Neural cell (in vitro differentiated cells): ENCODE measurements at regions not wholly inside any gene's neighbourhood (a gene's known extent, or its start where the extent isn't known, plus 50 kb on each side); places are given as distances from the start of the nearest gene placed in this dataset.

ENCODE experiments used
- EP300 ChIP-seq: fragments of 450-650 bp; conservative IDR thresholded peaks from 2 replicates; pipeline ENCODE4 v1.6.1; 2014; ENCODE audit warnings: antibody characterized with exemption, mild to moderate bottlenecking, moderate library complexity; ENCODE audit not compliant: poor library complexity, severe bottlenecking
- EZH2 ChIP-seq: fragments of 200-600, 300-800 bp; shearing (Covaris generic), sonication (generic); IDR thresholded peaks from 2 replicates; pipeline ENCODE4 v1.6.1; 2014; ENCODE audit warnings: antibody characterized with exemption, low read length, borderline replicate concordance, mild to moderate bottlenecking; ENCODE audit not compliant: insufficient read depth, poor library complexity, severe bottlenecking
- MXI1 ChIP-seq: fragments of 450-650 bp; conservative IDR thresholded peaks from 2 replicates; pipeline ENCODE4 v1.6.1; 2014; ENCODE audit warnings: antibody characterized with exemption, mild to moderate bottlenecking; ENCODE audit not compliant: poor library complexity, severe bottlenecking
- POLR2AphosphoS5 ChIP-seq: IDR thresholded peaks from 2 replicates; pipeline ENCODE4 v1.6.1; 2012
- RAD21 ChIP-seq: fragments of 450-650 bp; conservative IDR thresholded peaks from 2 replicates; pipeline ENCODE4 v1.6.1; 2014; ENCODE audit warnings: antibody characterized with exemption, mild to moderate bottlenecking, moderate library complexity
- SMC3 ChIP-seq: fragments of 450-650 bp; conservative IDR thresholded peaks from 2 replicates; pipeline ENCODE4 v1.6.1; 2014; ENCODE audit warnings: antibody characterized with exemption, mild to moderate bottlenecking, moderate library complexity; ENCODE audit not compliant: poor library complexity
- TAF1 ChIP-seq: IDR thresholded peaks from 2 replicates; pipeline ENCODE4 v1.6.1; 2012; ENCODE audit warnings: low read depth
- TF ChIP-seq, protein P1 (sequence below): fragments of 450-650 bp; IDR thresholded peaks from 2 replicates; pipeline ENCODE4 v1.5.1; 2014; ENCODE audit warnings: antibody characterized with exemption, mild to moderate bottlenecking, moderate library complexity; ENCODE audit not compliant: poor library complexity, severe bottlenecking
- TF ChIP-seq, protein P2 (sequence below): IDR thresholded peaks from 2 replicates; pipeline ENCODE4 v1.6.1; 2012; ENCODE audit warnings: borderline replicate concordance

DNA sequence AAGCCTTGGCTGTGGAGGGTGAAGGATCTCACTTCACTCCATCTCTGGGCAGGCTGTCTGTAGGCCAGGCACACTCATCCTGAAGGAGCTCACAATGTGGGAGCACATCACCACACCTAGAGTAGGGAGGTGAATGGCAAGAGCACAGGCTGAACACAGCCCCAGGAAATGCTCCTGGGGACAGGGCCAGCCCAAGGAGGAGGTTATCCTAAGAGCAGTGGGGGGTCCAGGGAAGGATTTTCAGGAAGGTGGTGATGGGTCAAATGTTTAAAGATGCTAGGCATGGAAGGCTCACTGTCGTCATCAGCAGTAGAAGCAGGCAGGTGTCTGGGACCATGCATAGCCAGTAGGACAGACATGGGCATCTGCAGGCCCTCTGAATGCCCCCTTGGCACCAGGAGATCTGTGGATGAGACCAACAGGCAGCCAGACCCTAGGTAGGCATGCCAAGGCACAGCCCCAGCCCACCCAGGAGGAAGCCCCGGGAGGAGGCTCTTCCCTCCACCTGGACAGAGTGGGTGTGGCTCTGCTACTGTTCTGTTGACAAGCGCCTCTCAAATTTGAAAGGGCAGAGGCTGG, 91.7 kb upstream of the RAB6C start:
- TF ChIP-seq, protein P1, sequence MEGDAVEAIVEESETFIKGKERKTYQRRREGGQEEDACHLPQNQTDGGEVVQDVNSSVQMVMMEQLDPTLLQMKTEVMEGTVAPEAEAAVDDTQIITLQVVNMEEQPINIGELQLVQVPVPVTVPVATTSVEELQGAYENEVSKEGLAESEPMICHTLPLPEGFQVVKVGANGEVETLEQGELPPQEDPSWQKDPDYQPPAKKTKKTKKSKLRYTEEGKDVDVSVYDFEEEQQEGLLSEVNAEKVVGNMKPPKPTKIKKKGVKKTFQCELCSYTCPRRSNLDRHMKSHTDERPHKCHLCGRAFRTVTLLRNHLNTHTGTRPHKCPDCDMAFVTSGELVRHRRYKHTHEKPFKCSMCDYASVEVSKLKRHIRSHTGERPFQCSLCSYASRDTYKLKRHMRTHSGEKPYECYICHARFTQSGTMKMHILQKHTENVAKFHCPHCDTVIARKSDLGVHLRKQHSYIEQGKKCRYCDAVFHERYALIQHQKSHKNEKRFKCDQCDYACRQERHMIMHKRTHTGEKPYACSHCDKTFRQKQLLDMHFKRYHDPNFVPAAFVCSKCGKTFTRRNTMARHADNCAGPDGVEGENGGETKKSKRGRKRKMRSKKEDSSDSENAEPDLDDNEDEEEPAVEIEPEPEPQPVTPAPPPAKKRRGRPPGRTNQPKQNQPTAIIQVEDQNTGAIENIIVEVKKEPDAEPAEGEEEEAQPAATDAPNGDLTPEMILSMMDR = no peak
- TF ChIP-seq POLR2AphosphoS5 (no peak), MXI1 (no peak), SMC3 (no peak), RAD21 (no peak), EP300 (no peak), EZH2 (no peak), TAF1 (no peak)
- TF ChIP-seq, protein P2, sequence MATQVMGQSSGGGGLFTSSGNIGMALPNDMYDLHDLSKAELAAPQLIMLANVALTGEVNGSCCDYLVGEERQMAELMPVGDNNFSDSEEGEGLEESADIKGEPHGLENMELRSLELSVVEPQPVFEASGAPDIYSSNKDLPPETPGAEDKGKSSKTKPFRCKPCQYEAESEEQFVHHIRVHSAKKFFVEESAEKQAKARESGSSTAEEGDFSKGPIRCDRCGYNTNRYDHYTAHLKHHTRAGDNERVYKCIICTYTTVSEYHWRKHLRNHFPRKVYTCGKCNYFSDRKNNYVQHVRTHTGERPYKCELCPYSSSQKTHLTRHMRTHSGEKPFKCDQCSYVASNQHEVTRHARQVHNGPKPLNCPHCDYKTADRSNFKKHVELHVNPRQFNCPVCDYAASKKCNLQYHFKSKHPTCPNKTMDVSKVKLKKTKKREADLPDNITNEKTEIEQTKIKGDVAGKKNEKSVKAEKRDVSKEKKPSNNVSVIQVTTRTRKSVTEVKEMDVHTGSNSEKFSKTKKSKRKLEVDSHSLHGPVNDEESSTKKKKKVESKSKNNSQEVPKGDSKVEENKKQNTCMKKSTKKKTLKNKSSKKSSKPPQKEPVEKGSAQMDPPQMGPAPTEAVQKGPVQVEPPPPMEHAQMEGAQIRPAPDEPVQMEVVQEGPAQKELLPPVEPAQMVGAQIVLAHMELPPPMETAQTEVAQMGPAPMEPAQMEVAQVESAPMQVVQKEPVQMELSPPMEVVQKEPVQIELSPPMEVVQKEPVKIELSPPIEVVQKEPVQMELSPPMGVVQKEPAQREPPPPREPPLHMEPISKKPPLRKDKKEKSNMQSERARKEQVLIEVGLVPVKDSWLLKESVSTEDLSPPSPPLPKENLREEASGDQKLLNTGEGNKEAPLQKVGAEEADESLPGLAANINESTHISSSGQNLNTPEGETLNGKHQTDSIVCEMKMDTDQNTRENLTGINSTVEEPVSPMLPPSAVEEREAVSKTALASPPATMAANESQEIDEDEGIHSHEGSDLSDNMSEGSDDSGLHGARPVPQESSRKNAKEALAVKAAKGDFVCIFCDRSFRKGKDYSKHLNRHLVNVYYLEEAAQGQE = no peak
